ENCODE measurements at regions not wholly inside any gene's neighbourhood (a gene's known extent, or its start where the extent isn't known, plus 50 kb on each side); places are given as distances from the start of the nearest gene placed in this dataset.

GRCh38 chr1:222140206-222140605, 398.3 kb upstream of the DUSP10 start:
- ATAC-seq: no peak
- no peak for DNase-seq (ENCODE audit: low spot score)
- intact Hi-C loops (cut with DNase I): no loop called here

- intact Hi-C loops (cut with DNase I): no loop called here
- no peak for DNase-seq (ENCODE audit: low spot score)
These were observed 396.2 kb upstream of the DUSP10 start for GRCh38 chr1:222138095-222138494.

GRCh38 chr1:222136869-222137268, 395.0 kb upstream of the DUSP10 start:
- no peak for DNase-seq (ENCODE audit: low spot score)
- intact Hi-C loops (cut with DNase I): no loop called here

More at GRCh38 chr1:222138095-222138494, 396.2 kb upstream of the DUSP10 start:
- no peak for ATAC-seq

GRCh38 chr1:222129041-222129440, 387.2 kb upstream of the DUSP10 start:
- ATAC-seq: no peak
- intact Hi-C loops (cut with DNase I): no loop called here
- DNase-seq (ENCODE audit: low spot score): no peak

More at GRCh38 chr1:222136869-222137268, 395.0 kb upstream of the DUSP10 start:
- ATAC-seq: no peak

- intact Hi-C loops (cut with DNase I): no loop called here
- no peak for ATAC-seq
- no peak for DNase-seq (ENCODE audit: low spot score)
These were observed 385.8 kb upstream of the DUSP10 start for GRCh38 chr1:222127526-222128152.

- no peak for DNase-seq (ENCODE audit: low spot score)
- ATAC-seq: no peak
- intact Hi-C loops (cut with DNase I): no loop called here
These were observed 385.2 kb upstream of the DUSP10 start for GRCh38 chr1:222127096-222127495.

GRCh38 chr1:222126052-222126451, 384.2 kb upstream of the DUSP10 start:
- intact Hi-C loops (cut with DNase I): no loop called here

GRCh38 chr1:222124602-222125001, 382.7 kb upstream of the DUSP10 start:
- no peak for DNase-seq (ENCODE audit: low spot score)
- intact Hi-C loops (cut with DNase I): no loop called here
- no peak for ATAC-seq

More at GRCh38 chr1:222126052-222126451, 384.2 kb upstream of the DUSP10 start:
- DNase-seq (ENCODE audit: low spot score) (no peak), ATAC-seq (no peak)

- intact Hi-C loops (cut with DNase I): no loop called here
- DNase-seq (ENCODE audit: low spot score): no peak
These were observed 381.2 kb upstream of the DUSP10 start for GRCh38 chr1:222123111-222123510.

GRCh38 chr1:222117809-222118208, 375.9 kb upstream of the DUSP10 start:
- no peak for DNase-seq (ENCODE audit: low spot score)
- ATAC-seq: no peak
- intact Hi-C loops (cut with DNase I): no loop called here

More at GRCh38 chr1:222123111-222123510, 381.2 kb upstream of the DUSP10 start:
- ATAC-seq: no peak

GRCh38 chr1:222114536-222115156, 372.8 kb upstream of the DUSP10 start:
- no peak for ATAC-seq
- intact Hi-C loops (cut with DNase I): no loop called here
- DNase-seq (ENCODE audit: low spot score): no peak

- DNase-seq (ENCODE audit: low spot score): no peak
These were observed 367.9 kb upstream of the DUSP10 start for GRCh38 chr1:222109836-222110235.

GRCh38 chr1:222107975-222108374, 366.1 kb upstream of the DUSP10 start:
- intact Hi-C loops (cut with DNase I): no loop called here
- ATAC-seq: no peak
- no peak for DNase-seq (ENCODE audit: low spot score)

More at GRCh38 chr1:222109836-222110235, 367.9 kb upstream of the DUSP10 start:
- intact Hi-C loops (cut with DNase I): no loop called here
- no peak for ATAC-seq

GRCh38 chr1:222107267-222107666, 365.4 kb upstream of the DUSP10 start:
- no peak for ATAC-seq
- no peak for DNase-seq (ENCODE audit: low spot score)
- intact Hi-C loops (cut with DNase I): no loop called here

- intact Hi-C loops (cut with DNase I): no loop called here
- ATAC-seq (no peak), DNase-seq (ENCODE audit: low spot score) (no peak)
These were observed 364.5 kb upstream of the DUSP10 start for GRCh38 chr1:222106377-222106776.

- intact Hi-C loops (cut with DNase I): no loop called here
- ATAC-seq: no peak
- no peak for DNase-seq (ENCODE audit: low spot score)
These were observed 364.0 kb upstream of the DUSP10 start for GRCh38 chr1:222105861-222106260.

- DNase-seq (ENCODE audit: low spot score): no peak
- no peak for ATAC-seq
- intact Hi-C loops (cut with DNase I): no loop called here
These were observed 363.5 kb upstream of the DUSP10 start for GRCh38 chr1:222105393-222105737.

GRCh38 chr1:222104694-222105392, 363.0 kb upstream of the DUSP10 start:
- DNase-seq (ENCODE audit: low spot score) (no peak), ATAC-seq (no peak)
- intact Hi-C loops (cut with DNase I): no loop called here

GRCh38 chr1:222104097-222104496, 362.2 kb upstream of the DUSP10 start:
- no peak for ATAC-seq

GRCh38 chr1:222099746-222100145, 357.9 kb upstream of the DUSP10 start:
- intact Hi-C loops (cut with DNase I): no loop called here
- DNase-seq (ENCODE audit: low spot score): no peak
- ATAC-seq: no peak

More at GRCh38 chr1:222104097-222104496, 362.2 kb upstream of the DUSP10 start:
- DNase-seq (ENCODE audit: low spot score): no peak
- intact Hi-C loops (cut with DNase I): no loop called here

All from sciatic nerve (tissue), 2 donors.